Activated naive CD4-positive, alpha-beta T cell treated with anti-CD3 and anti-CD28 coated beads for 36 hours (primary cell): ENCODE measurements at regions not wholly inside any gene's neighbourhood (a gene's known extent, or its start where the extent isn't known, plus 50 kb on each side); places are given as distances from the start of the nearest gene placed in this dataset.

Source experiments
- CTCF ChIA-PET: fragments of 350-600 bp; sonication (Branson Sonifier 250); formaldehyde crosslinking; loops from one replicate; lab custom pipeline; 2021; ENCODE audit warnings: antibody characterized with exemption; lab: Charles Lee
- DNase-seq: peaks from one replicate; pipeline ENCODE4 v3.0.0-alpha.2; 2020
- H3K27ac Mint-ChIP-seq: one replicate; pipeline ENCODE4 v1.8.0; 2021; ENCODE audit warnings: mild to moderate bottlenecking, mixed read lengths
- H3K27me3 Mint-ChIP-seq: one replicate; pipeline ENCODE4 v1.8.0; 2021; ENCODE audit warnings: low read depth, mixed read lengths
- H3K36me3 Mint-ChIP-seq: one replicate; pipeline ENCODE4 v1.8.0; 2021; ENCODE audit warnings: low read depth, mixed read lengths
- H3K4me1 Mint-ChIP-seq: one replicate; pipeline ENCODE4 v1.8.0; 2021; ENCODE audit warnings: low read depth, mixed read lengths
- H3K4me3 Mint-ChIP-seq: one replicate; pipeline ENCODE4 v1.8.0; 2021; ENCODE audit warnings: mild to moderate bottlenecking, moderate library complexity, mixed read lengths
- H3K9me3 Mint-ChIP-seq: one replicate; pipeline ENCODE4 v1.8.0; 2021; ENCODE audit warnings: mixed read lengths
- intact Hi-C: fragments of 100-400 bp; cut with micrococcal nuclease; formaldehyde crosslinking; loops from one replicate; pipeline ENCODE4 v1.15.1; 2023

GRCh38 chr2:40545645-40546044 is 93.8 kb upstream of the SLC8A1 start:
- no peaks in the 10 kb centered on the region for H3K27me3 Mint-ChIP-seq
- CTCF ChIA-PET, result interaction anchor here (0.7 kb wide), 1 partner anchor 1249 kb away, joined by 5 read pairs; no protein-coding TSS in a partner anchor
- no peak for DNase-seq
- intact Hi-C loops, result no loop called here
- no peaks in the 10 kb centered on the region for H3K36me3 Mint-ChIP-seq
- no peak overlapping the region for H3K4me3 Mint-ChIP-seq
- no peak overlapping the region for H3K27ac Mint-ChIP-seq
- no peaks in the 10 kb centered on the region for H3K4me1 Mint-ChIP-seq
- no peaks in the 10 kb centered on the region for H3K9me3 Mint-ChIP-seq

GRCh38 chr2:40546439-40547191 is 94.7 kb upstream of the SLC8A1 start:
- Mint-ChIP-seq H3K4me3 (no peak overlapping the region), H3K36me3 (no peaks in the 10 kb centered on the region), H3K27ac (no peak overlapping the region), H3K27me3 (no peaks in the 10 kb centered on the region), H3K9me3 (no peaks in the 10 kb centered on the region), H3K4me1 (no peaks in the 10 kb centered on the region)
- DNase-seq, result no peak
- intact Hi-C loops, result no loop called here
- CTCF ChIA-PET, result interaction anchor here (0.6 kb wide), 1 partner anchor 631 kb away, joined by 4 read pairs; no protein-coding TSS in a partner anchor

- Mint-ChIP-seq H3K4me3 (no peak overlapping the region), H3K9me3 (no peaks in the 10 kb centered on the region), H3K27me3 (peaks cover 3% of the 10 kb centered on the region), H3K27ac (no peak overlapping the region), H3K36me3 (no peaks in the 10 kb centered on the region), H3K4me1 (no peaks in the 10 kb centered on the region)
- intact Hi-C loops, result no loop called here
- no peak for DNase-seq
- CTCF ChIA-PET, result no interaction called here
These were observed 96.6 kb upstream of the SLC8A1 start for GRCh38 chr2:40548521-40548920.

GRCh38 chr2:40550085-40550484 is 98.2 kb upstream of the SLC8A1 start:
- CTCF ChIA-PET, result no interaction called here
- no peak overlapping the region for H3K27ac Mint-ChIP-seq
- intact Hi-C loops, result loop anchor here (5.0 kb wide), 1 partner anchor 1232 kb away; no protein-coding TSS in a partner anchor
- no peak for DNase-seq
- no peaks in the 10 kb centered on the region for H3K4me1 Mint-ChIP-seq
- H3K4me3 Mint-ChIP-seq, result no peak overlapping the region
- H3K9me3 Mint-ChIP-seq, result no peaks in the 10 kb centered on the region
- H3K27me3 Mint-ChIP-seq, result peaks cover 3% of the 10 kb centered on the region
- H3K36me3 Mint-ChIP-seq, result no peaks in the 10 kb centered on the region

- intact Hi-C loops, result loop anchor here (5.0 kb wide), 1 partner anchor 1231 kb away; no protein-coding TSS in a partner anchor
- no peaks in the 10 kb centered on the region for H3K36me3 Mint-ChIP-seq
- CTCF ChIA-PET, result no interaction called here
These were observed 99.2 kb upstream of the SLC8A1 start for GRCh38 chr2:40551081-40551480.

GRCh38 chr2:40554665-40555294 is 102.9 kb upstream of the SLC8A1 start:
- Mint-ChIP-seq H3K9me3 (no peaks in the 10 kb centered on the region), H3K4me1 (no peaks in the 10 kb centered on the region), H3K4me3 (no peak overlapping the region), H3K27ac (no peak overlapping the region), H3K36me3 (no peaks in the 10 kb centered on the region), H3K27me3 (peaks cover 3% of the 10 kb centered on the region)
- CTCF ChIA-PET, result interaction anchor here (0.7 to 3.3 kb wide), 7 partner anchors 12 to 643 kb away, joined by 3 to 27 read pairs (median 3); no protein-coding TSS in a partner anchor
- peak; percentile 71 for DNase-seq
- intact Hi-C loops, result loop anchor here (1.0 to 5.0 kb wide), 4 partner anchors 66 to 1228 kb away; no protein-coding TSS in a partner anchor

More at GRCh38 chr2:40551081-40551480, 99.2 kb upstream of the SLC8A1 start:
- Mint-ChIP-seq H3K4me1 (no peaks in the 10 kb centered on the region), H3K27me3 (peaks cover 3% of the 10 kb centered on the region), H3K4me3 (no peak overlapping the region), H3K9me3 (no peaks in the 10 kb centered on the region), H3K27ac (no peak overlapping the region)
- no peak for DNase-seq

GRCh38 chr2:40556293-40556692 is 104.4 kb upstream of the SLC8A1 start:
- Mint-ChIP-seq H3K27me3 (peaks cover 3% of the 10 kb centered on the region), H3K9me3 (no peaks in the 10 kb centered on the region), H3K4me1 (no peaks in the 10 kb centered on the region), H3K27ac (no peak overlapping the region), H3K36me3 (no peaks in the 10 kb centered on the region), H3K4me3 (no peak overlapping the region)
- CTCF ChIA-PET, result interaction anchor here (1.2 to 3.3 kb wide), 3 partner anchors 34 to 641 kb away, joined by 3 to 27 read pairs (median 3); no protein-coding TSS in a partner anchor
- no peak for DNase-seq
- intact Hi-C loops, result no loop called here

GRCh38 chr2:40556739-40557138 is 104.8 kb upstream of the SLC8A1 start:
- CTCF ChIA-PET, result interaction anchor here (0.6 to 3.3 kb wide), 2 partner anchors 642 to 646 kb away, joined by 3 to 27 read pairs; no protein-coding TSS in a partner anchor
- intact Hi-C loops, result no loop called here
- Mint-ChIP-seq H3K27me3 (peaks cover 3% of the 10 kb centered on the region), H3K36me3 (no peaks in the 10 kb centered on the region), H3K27ac (no peak overlapping the region), H3K9me3 (no peaks in the 10 kb centered on the region), H3K4me3 (no peak overlapping the region), H3K4me1 (no peaks in the 10 kb centered on the region)
- DNase-seq, result no peak

- Mint-ChIP-seq H3K9me3 (no peaks in the 10 kb centered on the region), H3K27me3 (no peaks in the 10 kb centered on the region), H3K36me3 (no peaks in the 10 kb centered on the region), H3K4me1 (no peaks in the 10 kb centered on the region), H3K4me3 (no peak overlapping the region), H3K27ac (no peak overlapping the region)
- intact Hi-C loops, result no loop called here
- CTCF ChIA-PET, result interaction anchor here (1.4 kb wide), 1 partner anchor 645 kb away, joined by 3 read pairs; no protein-coding TSS in a partner anchor
- DNase-seq, result no peak
These were observed 106.9 kb upstream of the SLC8A1 start for GRCh38 chr2:40558761-40559160.

- CTCF ChIA-PET, result no interaction called here
- DNase-seq, result no peak
- intact Hi-C loops, result no loop called here
These were observed 107.3 kb upstream of the SLC8A1 start for GRCh38 chr2:40559175-40559574.

GRCh38 chr2:40564184-40564583 is 112.3 kb upstream of the SLC8A1 start:
- no peaks in the 10 kb centered on the region for H3K4me1 Mint-ChIP-seq
- no peaks in the 10 kb centered on the region for H3K27me3 Mint-ChIP-seq
- CTCF ChIA-PET, result no interaction called here
- intact Hi-C loops, result no loop called here
- no peak for DNase-seq
- no peaks in the 10 kb centered on the region for H3K9me3 Mint-ChIP-seq
- H3K4me3 Mint-ChIP-seq, result no peak overlapping the region
- no peaks in the 10 kb centered on the region for H3K36me3 Mint-ChIP-seq
- H3K27ac Mint-ChIP-seq, result no peak overlapping the region

More at GRCh38 chr2:40559175-40559574, 107.3 kb upstream of the SLC8A1 start:
- Mint-ChIP-seq H3K4me3 (no peak overlapping the region), H3K9me3 (no peaks in the 10 kb centered on the region), H3K4me1 (no peaks in the 10 kb centered on the region), H3K27me3 (no peaks in the 10 kb centered on the region), H3K36me3 (no peaks in the 10 kb centered on the region), H3K27ac (no peak overlapping the region)

GRCh38 chr2:40579247-40579646 is 127.4 kb upstream of the SLC8A1 start:
- Mint-ChIP-seq H3K4me1 (no peaks in the 10 kb centered on the region), H3K27ac (no peak overlapping the region), H3K36me3 (no peaks in the 10 kb centered on the region), H3K9me3 (peaks cover 3% of the 10 kb centered on the region), H3K4me3 (no peak overlapping the region), H3K27me3 (no peaks in the 10 kb centered on the region)
- CTCF ChIA-PET, result no interaction called here
- intact Hi-C loops, result no loop called here
- DNase-seq, result no peak
